ENCODE measurements at regions not wholly inside any gene's neighbourhood (a gene's known extent, or its start where the extent isn't known, plus 50 kb on each side); places are given as distances from the start of the nearest gene placed in this dataset.

GRCh38 chr10:71132321-71132810, 80.0 kb upstream of the UNC5B start:
- TF ChIP-seq USF1 (IDR thresholded peaks at IDR 0.05) (no peak), TAF1 (IDR thresholded peaks at IDR 0.05; ENCODE audit: low read depth) (no peak), YY1 (IDR thresholded peaks at IDR 0.05; ENCODE audit: low read depth) (no peak), CEBPB (IDR thresholded peaks at IDR 0.05) (no peak), REST (IDR thresholded peaks at IDR 0.05; ENCODE audit: low read depth) (no peak), NFIC (IDR thresholded peaks at IDR 0.05) (no peak), CREB1 (IDR thresholded peaks at IDR 0.05; ENCODE audit: low read depth) (no peak), TEAD4 (IDR thresholded peaks at IDR 0.05) (no peak), RAD21 (IDR thresholded peaks at IDR 0.05; ENCODE audit: low read depth) (no peak), TCF12 (IDR thresholded peaks at IDR 0.05; ENCODE audit: low read depth) (no peak), EGR1 (IDR thresholded peaks at IDR 0.05) (no peak), EP300 (IDR thresholded peaks at IDR 0.05; ENCODE audit: borderline replicate concordance) (no peak)

All from Ishikawa (cell line).